ENCODE measurements at regions not wholly inside any gene's neighbourhood (a gene's known extent, or its start where the extent isn't known, plus 50 kb on each side); places are given as distances from the start of the nearest gene placed in this dataset.

GRCh38 chr12:58046271-58046670 lies 104.9 kb downstream of the ATP23 start:
- no peak overlapping the region for H3K4me3 ChIP-seq (ENCODE audit: low read length)
- intact Hi-C loops (cut with DNase I, micrococcal nuclease) = no loop called here
- H3K4me1 Mint-ChIP-seq (ENCODE audit: low read depth) = no peaks in the 10 kb centered on the region
- peaks cover 38% of the 10 kb centered on the region for H3K27me3 Mint-ChIP-seq
- H3K36me3 Mint-ChIP-seq (ENCODE audit: low read depth) = no peaks in the 10 kb centered on the region
- peaks cover 8 to 13% of the 10 kb centered on the region in 2 experiments for H3K27me3 ChIP-seq (ENCODE audit: control insufficient read depth in 1 of 2, insufficient read depth in 2 of 2, low read length in 2 of 2)
- POLR2A ChIA-PET = no interaction called here
- peaks cover 12% of the 10 kb centered on the region for H3K9me3 Mint-ChIP-seq
- no peaks in the 10 kb centered on the region for H3K4me1 ChIP-seq (ENCODE audit: insufficient read depth, low read length)
- CTCF ChIA-PET = no interaction called here
- no peak for TF ChIP-seq CTCF (IDR thresholded peaks at IDR 0.05)
- ATAC-seq (ENCODE audit: poor library complexity) (no peak), DNase-seq (peak in 1 of 14 experiments; percentile 3)
- H3K9me3 ChIP-seq (ENCODE audit: control insufficient read depth in 1 of 2, insufficient read depth in 1 of 2, low read length in 2 of 2) = peaks cover 5 to 10% of the 10 kb centered on the region in 2 experiments
- H3K4me3 Mint-ChIP-seq = no peak overlapping the region
- H3K27ac ChIP-seq (ENCODE audit: low read depth in 1 of 2, low read length in 2 of 2) = no peak overlapping the region
- no peak overlapping the region for H3K27ac Mint-ChIP-seq
- H3K36me3 ChIP-seq (ENCODE audit: insufficient read depth, low read length) = no peaks in the 10 kb centered on the region

- Histone ChIP-seq H3K4me3 (ENCODE audit: low read length) (no peak overlapping the region), H3K27ac (ENCODE audit: low read depth in 1 of 2, low read length in 2 of 2) (no peak overlapping the region), H3K4me1 (ENCODE audit: insufficient read depth, low read length) (no peaks in the 10 kb centered on the region), H3K36me3 (ENCODE audit: insufficient read depth, low read length) (no peaks in the 10 kb centered on the region), H3K27me3 (ENCODE audit: control insufficient read depth in 1 of 2, insufficient read depth in 2 of 2, low read length in 2 of 2) (no peaks in the 10 kb centered on the region), H3K9me3 (ENCODE audit: control insufficient read depth in 1 of 2, insufficient read depth in 1 of 2, low read length in 2 of 2) (peaks cover 6% of the 10 kb centered on the region in 2 experiments)
- intact Hi-C loops (cut with DNase I, micrococcal nuclease) = no loop called here
- no peak for ATAC-seq (ENCODE audit: poor library complexity)
- Mint-ChIP-seq H3K27ac (no peak overlapping the region), H3K4me3 (no peak overlapping the region), H3K36me3 (ENCODE audit: low read depth) (no peaks in the 10 kb centered on the region), H3K27me3 (peaks cover 8% of the 10 kb centered on the region), H3K4me1 (ENCODE audit: low read depth) (no peaks in the 10 kb centered on the region), H3K9me3 (peaks cover 12% of the 10 kb centered on the region)
- DNase-seq = no peak
- ChIA-PET POLR2A (no interaction called here), CTCF (no interaction called here)
- no peak for TF ChIP-seq CTCF (IDR thresholded peaks at IDR 0.05)
These were observed 110.0 kb downstream of the ATP23 start for GRCh38 chr12:58051378-58051777.

GRCh38 chr12:58064666-58065065 lies 123.3 kb downstream of the ATP23 start:
- Mint-ChIP-seq H3K4me3 (no peak overlapping the region), H3K27me3 (peaks cover 12% of the 10 kb centered on the region), H3K9me3 (peaks cover 4% of the 10 kb centered on the region), H3K36me3 (ENCODE audit: low read depth) (no peaks in the 10 kb centered on the region), H3K27ac (no peak overlapping the region), H3K4me1 (ENCODE audit: low read depth) (no peaks in the 10 kb centered on the region)
- H3K4me1 ChIP-seq (ENCODE audit: insufficient read depth, low read length) = no peaks in the 10 kb centered on the region
- peaks cover 0 to 3% of the 10 kb centered on the region in 2 experiments for H3K9me3 ChIP-seq (ENCODE audit: control insufficient read depth in 1 of 2, insufficient read depth in 1 of 2, low read length in 2 of 2)
- intact Hi-C loops (cut with DNase I, micrococcal nuclease) = no loop called here
- no peak for TF ChIP-seq CTCF (IDR thresholded peaks at IDR 0.05)
- H3K36me3 ChIP-seq (ENCODE audit: insufficient read depth, low read length) = no peaks in the 10 kb centered on the region
- ATAC-seq (ENCODE audit: poor library complexity) (no peak), DNase-seq (no peak)
- no peak overlapping the region for H3K27ac ChIP-seq (ENCODE audit: low read depth in 1 of 2, low read length in 2 of 2)
- ChIA-PET POLR2A (no interaction called here), CTCF (no interaction called here)
- no peaks in the 10 kb centered on the region for H3K27me3 ChIP-seq (ENCODE audit: control insufficient read depth in 1 of 2, insufficient read depth in 2 of 2, low read length in 2 of 2)
- H3K4me3 ChIP-seq (ENCODE audit: low read length) = no peak overlapping the region
